ENCODE measurements at regions not wholly inside any gene's neighbourhood (a gene's known extent, or its start where the extent isn't known, plus 50 kb on each side); places are given as distances from the start of the nearest gene placed in this dataset.

GRCh38 chr6:140204154-140204553 lies 829.7 kb upstream of the CITED2 start:
- Histone ChIP-seq H3K36me3 (ENCODE audit: insufficient read depth, low read length, poor library complexity, severe bottlenecking) (no peaks in the 10 kb centered on the region), H3K27ac (ENCODE audit: low read depth, low read length, poor library complexity, severe bottlenecking) (no peak overlapping the region), H3K4me3 (ENCODE audit: low read depth, low read length, poor library complexity, severe bottlenecking) (no peak overlapping the region), H3K9me3 (ENCODE audit: low read depth, low read length, poor library complexity, severe bottlenecking) (no peaks in the 10 kb centered on the region), H3K4me1 (ENCODE audit: insufficient read depth, low read length, poor library complexity, severe bottlenecking) (peaks cover 20% of the 10 kb centered on the region), H3K27me3 (replicated peaks; ENCODE audit: insufficient read depth, low read depth, low read length, poor library complexity) (no peaks in the 10 kb centered on the region)
- intact Hi-C loops (cut with micrococcal nuclease; ENCODE audit: unreplicated experiment) = no loop called here
- no peak for DNase-seq (ENCODE audit: low spot score)
- ChIA-PET POLR2A (ENCODE audit: low non-redundant PET) (no interaction called here), CTCF (no interaction called here)
- no peak for TF ChIP-seq EZH2 (IDR thresholded peaks at IDR 0.05; ENCODE audit: borderline replicate concordance, low read depth, low read length, poor library complexity, severe bottlenecking)
- TF ChIP-seq CTCF (conservative IDR thresholded peaks at IDR 0.05; ENCODE audit: low read depth, low read length) = no peak
- BruUV-seq (replicated peaks) = no TSS peak

- CTCF ChIA-PET = no interaction called here
- no TSS peak for BruUV-seq (replicated peaks)
- DNase-seq (ENCODE audit: low spot score) = no peak
- no peak for TF ChIP-seq EZH2 (IDR thresholded peaks at IDR 0.05; ENCODE audit: borderline replicate concordance, low read depth, low read length, poor library complexity, severe bottlenecking)
- no peak for TF ChIP-seq CTCF (conservative IDR thresholded peaks at IDR 0.05; ENCODE audit: low read depth, low read length)
- Histone ChIP-seq H3K36me3 (ENCODE audit: insufficient read depth, low read length, poor library complexity, severe bottlenecking) (no peaks in the 10 kb centered on the region), H3K4me1 (ENCODE audit: insufficient read depth, low read length, poor library complexity, severe bottlenecking) (peaks cover 16% of the 10 kb centered on the region), H3K9me3 (ENCODE audit: low read depth, low read length, poor library complexity, severe bottlenecking) (no peaks in the 10 kb centered on the region), H3K4me3 (ENCODE audit: low read depth, low read length, poor library complexity, severe bottlenecking) (no peak overlapping the region), H3K27me3 (replicated peaks; ENCODE audit: insufficient read depth, low read depth, low read length, poor library complexity) (no peaks in the 10 kb centered on the region), H3K27ac (ENCODE audit: low read depth, low read length, poor library complexity, severe bottlenecking) (no peak overlapping the region)
- intact Hi-C loops (cut with micrococcal nuclease; ENCODE audit: unreplicated experiment) = no loop called here
- POLR2A ChIA-PET (ENCODE audit: low non-redundant PET) = no interaction called here
Observed at GRCh38 chr6:140203661-140204147, 829.3 kb upstream of the CITED2 start.

DNA sequence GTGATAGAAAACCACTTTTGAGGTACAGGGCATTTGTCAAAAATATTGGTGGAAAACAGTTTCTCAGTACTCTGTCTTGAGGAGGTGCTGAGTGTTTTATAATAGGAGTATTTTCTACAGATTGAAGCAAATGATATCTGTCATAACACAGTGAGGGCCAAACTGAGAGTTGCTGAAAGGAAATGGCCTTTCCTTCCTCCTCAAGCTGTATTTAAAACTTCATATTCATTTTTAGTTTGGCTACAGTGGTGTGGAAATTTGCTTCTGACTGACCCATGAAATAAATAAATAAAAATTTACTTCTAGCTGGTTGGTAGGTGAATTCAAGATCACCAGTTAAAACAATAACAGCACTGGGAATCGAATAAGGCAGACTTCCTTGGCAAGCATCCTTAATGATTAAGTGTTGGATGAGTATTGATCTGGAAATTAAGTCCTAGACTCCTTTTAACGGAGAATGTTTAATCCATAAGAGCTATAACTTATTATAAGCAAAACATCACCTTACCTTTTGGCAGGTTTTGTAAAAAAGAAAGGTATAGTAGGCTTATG lies 828.6 kb upstream of the CITED2 start:
- Histone ChIP-seq H3K4me1 (ENCODE audit: insufficient read depth, low read length, poor library complexity, severe bottlenecking) (peaks cover 10% of the 10 kb centered on the region), H3K9me3 (ENCODE audit: low read depth, low read length, poor library complexity, severe bottlenecking) (no peaks in the 10 kb centered on the region), H3K4me3 (ENCODE audit: low read depth, low read length, poor library complexity, severe bottlenecking) (no peak overlapping the region), H3K27ac (ENCODE audit: low read depth, low read length, poor library complexity, severe bottlenecking) (no peak overlapping the region), H3K36me3 (ENCODE audit: insufficient read depth, low read length, poor library complexity, severe bottlenecking) (no peaks in the 10 kb centered on the region), H3K27me3 (replicated peaks; ENCODE audit: insufficient read depth, low read depth, low read length, poor library complexity) (no peaks in the 10 kb centered on the region)
- no peak for DNase-seq (ENCODE audit: low spot score)
- BruUV-seq (replicated peaks) = no TSS peak
- intact Hi-C loops (cut with micrococcal nuclease; ENCODE audit: unreplicated experiment) = no loop called here
- CTCF ChIA-PET = no interaction called here
- POLR2A ChIA-PET (ENCODE audit: low non-redundant PET) = no interaction called here
- TF ChIP-seq CTCF (conservative IDR thresholded peaks at IDR 0.05; ENCODE audit: low read depth, low read length) (no peak), EZH2 (IDR thresholded peaks at IDR 0.05; ENCODE audit: borderline replicate concordance, low read depth, low read length, poor library complexity, severe bottlenecking) (no peak)

Measured in A673 (cell line).